A673 (cell line): ENCODE measurements at regions not wholly inside any gene's neighbourhood (a gene's known extent, or its start where the extent isn't known, plus 50 kb on each side); places are given as distances from the start of the nearest gene placed in this dataset.

Source experiments
- BruUV-seq: library from RNA; stranded (reverse); fragments of 400-500 nt; replicated peaks from 2 replicates; lab custom pipeline; 2021; lab: Mats Ljungman, UMichigan
- CTCF ChIA-PET: fragments of 300-600 bp; sonication (Branson Sonifier 250); formaldehyde crosslinking; loops from one replicate; lab custom pipeline; 2022; ENCODE audit warnings: antibody characterized with exemption; lab: Charles Lee
- POLR2A ChIA-PET: fragments of 300-600 bp; sonication (Branson Sonifier 250); formaldehyde crosslinking; loops from one replicate; lab custom pipeline; 2022; ENCODE audit warnings: antibody characterized with exemption; ENCODE audit not compliant: low non-redundant PET; lab: Charles Lee
- DNase-seq: peaks from one replicate; pipeline ENCODE4 v3.0.0-alpha.2; 2015; ENCODE audit warnings: low spot score
- H3K27ac ChIP-seq: fragments of 200-600 bp; sonication (generic); 2 replicates; pipeline ENCODE4 v1.5.1; 2016; ENCODE audit warnings: mixed run types, low read depth, mild to moderate bottlenecking, mixed read lengths, antibody characterized with exemption, low read length; ENCODE audit not compliant: poor library complexity, severe bottlenecking
- H3K27me3 ChIP-seq: fragments of 200-600 bp; sonication (generic); replicated peaks from 2 replicates; pipeline ENCODE4 v1.6.1; 2017; ENCODE audit warnings: mixed run types, low read depth, mild to moderate bottlenecking, mixed read lengths, antibody characterized with exemption, low read length; ENCODE audit not compliant: insufficient read depth, poor library complexity
- H3K36me3 ChIP-seq: fragments of 200-600 bp; sonication (generic); 2 replicates; pipeline ENCODE4 v1.6.1; 2016; ENCODE audit warnings: mixed run types, mild to moderate bottlenecking, mixed read lengths, antibody characterized with exemption, low read length; ENCODE audit not compliant: insufficient read depth, poor library complexity, severe bottlenecking
- H3K4me1 ChIP-seq: fragments of 200-600 bp; sonication (generic); 2 replicates; pipeline ENCODE4 v1.6.1; 2017; ENCODE audit warnings: mixed run types, mild to moderate bottlenecking, mixed read lengths, antibody characterized with exemption, low read length; ENCODE audit not compliant: insufficient read depth, poor library complexity, severe bottlenecking
- H3K4me3 ChIP-seq: fragments of 200-600 bp; sonication (generic); 2 replicates; pipeline ENCODE4 v1.5.1; 2016; ENCODE audit warnings: low read depth, mixed run types, mild to moderate bottlenecking, mixed read lengths, low read length; ENCODE audit not compliant: poor library complexity, severe bottlenecking
- H3K9me3 ChIP-seq: fragments of 200-600 bp; sonication (generic); 2 replicates; pipeline ENCODE4 v1.6.1; 2016; ENCODE audit warnings: mixed run types, low read depth, mild to moderate bottlenecking, mixed read lengths, antibody characterized with exemption, low read length; ENCODE audit not compliant: poor library complexity, severe bottlenecking
- CTCF ChIP-seq: fragments of 300-800, 200-600 bp; sonication (generic); conservative IDR thresholded peaks from 2 replicates; pipeline ENCODE4 v1.5.1; 2017; ENCODE audit warnings: low read depth, mild to moderate bottlenecking, antibody characterized with exemption, low read length, moderate library complexity, mixed read lengths
- EZH2 ChIP-seq: fragments of 200-600 bp; sonication (generic); IDR thresholded peaks from 2 replicates; pipeline ENCODE4 v1.6.1; 2017; ENCODE audit warnings: borderline replicate concordance, low read depth, mild to moderate bottlenecking, mixed read lengths, antibody characterized with exemption, low read length; ENCODE audit not compliant: poor library complexity, severe bottlenecking
- intact Hi-C: fragments of 100-400 bp; cut with micrococcal nuclease; formaldehyde crosslinking; loops from one replicate; pipeline ENCODE4 v1.10.0; 2022; ENCODE audit not compliant: unreplicated experiment

GRCh38 chr4:156255230-156256007 is 301.8 kb upstream of the CTSO start:
- ChIA-PET POLR2A (no interaction called here), CTCF (no interaction called here)
- no TSS peak for BruUV-seq
- TF ChIP-seq EZH2 = no peak
- no peak for TF ChIP-seq CTCF
- H3K27ac ChIP-seq = no peak overlapping the region
- no peaks in the 10 kb centered on the region for H3K36me3 ChIP-seq
- no peaks in the 10 kb centered on the region for H3K27me3 ChIP-seq
- intact Hi-C loops = no loop called here
- no peak overlapping the region for H3K4me3 ChIP-seq
- H3K4me1 ChIP-seq = no peaks in the 10 kb centered on the region
- DNase-seq = no peak
- no peaks in the 10 kb centered on the region for H3K9me3 ChIP-seq

- Histone ChIP-seq H3K36me3 (no peaks in the 10 kb centered on the region), H3K4me1 (no peaks in the 10 kb centered on the region), H3K9me3 (no peaks in the 10 kb centered on the region), H3K27ac (no peak overlapping the region), H3K4me3 (no peak overlapping the region), H3K27me3 (no peaks in the 10 kb centered on the region)
- TF ChIP-seq CTCF = no peak
- no peak for TF ChIP-seq EZH2
- no peak for DNase-seq
- CTCF ChIA-PET = no interaction called here
- POLR2A ChIA-PET = interaction anchor here (0.7 kb wide), 1 partner anchor 542 kb away, joined by 3 read pairs; no protein-coding TSS in a partner anchor
- no TSS peak for BruUV-seq
- intact Hi-C loops = no loop called here
Measured at GRCh38 chr4:156252358-156252921, 298.8 kb upstream of the CTSO start.

- Histone ChIP-seq H3K4me1 (no peaks in the 10 kb centered on the region), H3K36me3 (no peaks in the 10 kb centered on the region), H3K27ac (no peak overlapping the region), H3K9me3 (no peaks in the 10 kb centered on the region), H3K4me3 (no peak overlapping the region), H3K27me3 (no peaks in the 10 kb centered on the region)
- intact Hi-C loops = no loop called here
- ChIA-PET CTCF (no interaction called here), POLR2A (no interaction called here)
- TF ChIP-seq CTCF (no peak), EZH2 (no peak)
- BruUV-seq = no TSS peak
- DNase-seq = no peak
Measured at GRCh38 chr4:156251373-156252065, 297.9 kb upstream of the CTSO start.
